ENCODE measurements at regions not wholly inside any gene's neighbourhood (a gene's known extent, or its start where the extent isn't known, plus 50 kb on each side); places are given as distances from the start of the nearest gene placed in this dataset.

DNA sequence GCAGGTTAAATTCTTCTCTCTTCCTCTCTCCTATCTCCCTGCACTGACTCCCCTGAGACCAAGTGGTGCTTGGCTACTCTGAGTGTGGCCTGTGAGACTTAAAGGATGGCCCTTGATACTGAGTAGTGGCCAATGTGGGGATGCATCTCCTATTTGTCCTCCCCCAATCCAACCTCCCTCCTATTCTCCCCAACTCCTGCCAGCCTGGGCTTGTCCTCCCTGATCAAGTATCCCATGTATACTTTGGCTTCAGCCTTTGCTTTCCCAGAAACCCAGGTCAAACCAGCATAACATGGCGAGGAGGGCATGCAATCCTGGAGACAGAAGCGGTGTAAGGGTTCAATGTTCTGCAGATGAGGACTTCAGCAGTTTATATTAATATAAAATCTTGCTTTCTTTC is 77.9 kb upstream of the GRB10 start:
- no peaks in the 10 kb centered on the region for H3K36me3 ChIP-seq (ENCODE audit: insufficient read depth, low read length, poor library complexity, severe bottlenecking)
- peaks cover 22% of the 10 kb centered on the region for H3K9me3 ChIP-seq (ENCODE audit: low read depth, low read length, poor library complexity, severe bottlenecking)
- no TSS peak for BruUV-seq (replicated peaks)
- DNase-seq (ENCODE audit: low spot score), result no peak
- H3K4me1 ChIP-seq (ENCODE audit: insufficient read depth, low read length, poor library complexity, severe bottlenecking), result no peaks in the 10 kb centered on the region
- ChIA-PET POLR2A (ENCODE audit: low non-redundant PET) (no interaction called here), CTCF (no interaction called here)
- no peaks in the 10 kb centered on the region for H3K27me3 ChIP-seq (replicated peaks; ENCODE audit: insufficient read depth, low read depth, low read length, poor library complexity)
- no peak overlapping the region for H3K4me3 ChIP-seq (ENCODE audit: low read depth, low read length, poor library complexity, severe bottlenecking)
- intact Hi-C loops (cut with micrococcal nuclease; ENCODE audit: unreplicated experiment), result no loop called here
- TF ChIP-seq, protein P1, sequence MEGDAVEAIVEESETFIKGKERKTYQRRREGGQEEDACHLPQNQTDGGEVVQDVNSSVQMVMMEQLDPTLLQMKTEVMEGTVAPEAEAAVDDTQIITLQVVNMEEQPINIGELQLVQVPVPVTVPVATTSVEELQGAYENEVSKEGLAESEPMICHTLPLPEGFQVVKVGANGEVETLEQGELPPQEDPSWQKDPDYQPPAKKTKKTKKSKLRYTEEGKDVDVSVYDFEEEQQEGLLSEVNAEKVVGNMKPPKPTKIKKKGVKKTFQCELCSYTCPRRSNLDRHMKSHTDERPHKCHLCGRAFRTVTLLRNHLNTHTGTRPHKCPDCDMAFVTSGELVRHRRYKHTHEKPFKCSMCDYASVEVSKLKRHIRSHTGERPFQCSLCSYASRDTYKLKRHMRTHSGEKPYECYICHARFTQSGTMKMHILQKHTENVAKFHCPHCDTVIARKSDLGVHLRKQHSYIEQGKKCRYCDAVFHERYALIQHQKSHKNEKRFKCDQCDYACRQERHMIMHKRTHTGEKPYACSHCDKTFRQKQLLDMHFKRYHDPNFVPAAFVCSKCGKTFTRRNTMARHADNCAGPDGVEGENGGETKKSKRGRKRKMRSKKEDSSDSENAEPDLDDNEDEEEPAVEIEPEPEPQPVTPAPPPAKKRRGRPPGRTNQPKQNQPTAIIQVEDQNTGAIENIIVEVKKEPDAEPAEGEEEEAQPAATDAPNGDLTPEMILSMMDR (conservative IDR thresholded peaks at IDR 0.05; ENCODE audit: low read depth, low read length), result no peak
- TF ChIP-seq EZH2 (IDR thresholded peaks at IDR 0.05; ENCODE audit: borderline replicate concordance, low read depth, low read length, poor library complexity, severe bottlenecking), result no peak
- H3K27ac ChIP-seq (ENCODE audit: low read depth, low read length, poor library complexity, severe bottlenecking), result no peak overlapping the region

DNA sequence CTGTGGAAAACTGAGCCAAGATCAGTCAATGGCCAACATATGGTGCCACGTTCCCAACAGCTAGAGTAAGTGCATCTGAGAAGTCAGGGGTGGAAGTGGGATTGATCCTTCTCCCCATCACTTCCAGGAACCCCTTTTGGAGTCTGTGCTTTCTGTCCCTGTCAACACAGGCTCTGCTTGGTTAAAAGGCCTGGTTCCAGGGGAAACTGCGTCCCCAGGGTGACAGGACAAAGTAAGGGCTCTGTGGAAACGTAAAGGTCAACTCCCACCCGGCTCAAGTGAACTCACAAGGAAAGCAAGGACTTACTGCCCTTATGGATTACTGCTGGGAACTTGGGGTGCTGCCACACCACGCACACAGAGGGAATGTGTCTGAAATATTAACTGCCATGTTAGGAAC is 77.5 kb upstream of the GRB10 start:
- POLR2A ChIA-PET (ENCODE audit: low non-redundant PET), result no interaction called here
- Histone ChIP-seq H3K9me3 (ENCODE audit: low read depth, low read length, poor library complexity, severe bottlenecking) (peaks cover 22% of the 10 kb centered on the region), H3K27me3 (replicated peaks; ENCODE audit: insufficient read depth, low read depth, low read length, poor library complexity) (no peaks in the 10 kb centered on the region), H3K27ac (ENCODE audit: low read depth, low read length, poor library complexity, severe bottlenecking) (no peak overlapping the region), H3K4me1 (ENCODE audit: insufficient read depth, low read length, poor library complexity, severe bottlenecking) (no peaks in the 10 kb centered on the region), H3K4me3 (ENCODE audit: low read depth, low read length, poor library complexity, severe bottlenecking) (no peak overlapping the region), H3K36me3 (ENCODE audit: insufficient read depth, low read length, poor library complexity, severe bottlenecking) (no peaks in the 10 kb centered on the region)
- DNase-seq (ENCODE audit: low spot score), result no peak
- BruUV-seq (replicated peaks), result no TSS peak
- intact Hi-C loops (cut with micrococcal nuclease; ENCODE audit: unreplicated experiment), result no loop called here
- no peak for TF ChIP-seq EZH2 (IDR thresholded peaks at IDR 0.05; ENCODE audit: borderline replicate concordance, low read depth, low read length, poor library complexity, severe bottlenecking)
- TF ChIP-seq, protein P1 (conservative IDR thresholded peaks at IDR 0.05; ENCODE audit: low read depth, low read length), result no peak
- CTCF ChIA-PET, result no interaction called here

DNA sequence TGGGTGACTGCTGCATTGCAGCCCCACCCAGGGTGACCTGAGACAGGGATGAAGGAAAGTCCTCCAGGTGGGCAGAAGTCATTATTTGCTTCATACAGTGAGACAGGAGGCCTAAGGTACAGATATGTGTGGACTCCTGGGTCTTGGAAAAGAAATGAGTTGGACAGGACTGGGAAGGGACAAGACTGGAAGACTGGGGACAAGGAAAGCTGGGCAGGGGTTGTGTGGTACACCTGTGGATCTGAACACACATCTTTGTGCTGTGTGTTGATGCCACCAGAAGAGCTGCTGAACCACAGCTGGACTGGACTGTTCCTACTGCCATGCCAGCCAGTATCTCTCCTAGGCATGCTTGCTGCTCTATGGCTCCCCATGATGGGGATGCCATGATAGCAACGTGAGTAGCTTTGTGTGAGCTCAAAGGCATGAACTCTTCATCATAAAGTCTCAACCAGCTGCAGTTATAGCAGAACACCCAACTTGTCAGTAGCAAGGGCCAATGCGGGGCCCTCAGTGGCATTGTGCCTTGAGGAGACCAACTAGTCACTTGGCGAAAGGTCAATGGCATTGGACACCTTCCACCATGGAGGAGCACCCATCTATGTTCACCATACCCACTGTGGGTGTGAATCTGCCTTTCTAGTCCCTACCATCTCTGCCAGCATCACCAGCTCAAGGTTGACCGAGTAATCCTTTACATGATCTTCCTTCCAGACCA is 76.0 kb upstream of the GRB10 start:
- DNase-seq (ENCODE audit: low spot score), result no peak
- no TSS peak for BruUV-seq (replicated peaks)
- intact Hi-C loops (cut with micrococcal nuclease; ENCODE audit: unreplicated experiment), result no loop called here

More for the DNA sequence above, 76.0 kb upstream of the GRB10 start:
- H3K4me1 ChIP-seq (ENCODE audit: insufficient read depth, low read length, poor library complexity, severe bottlenecking), result no peaks in the 10 kb centered on the region
- H3K27ac ChIP-seq (ENCODE audit: low read depth, low read length, poor library complexity, severe bottlenecking), result no peak overlapping the region
- peaks cover 31% of the 10 kb centered on the region for H3K9me3 ChIP-seq (ENCODE audit: low read depth, low read length, poor library complexity, severe bottlenecking)
- CTCF ChIA-PET, result no interaction called here
- TF ChIP-seq, protein P1 (conservative IDR thresholded peaks at IDR 0.05; ENCODE audit: low read depth, low read length), result no peak
- no peak for TF ChIP-seq EZH2 (IDR thresholded peaks at IDR 0.05; ENCODE audit: borderline replicate concordance, low read depth, low read length, poor library complexity, severe bottlenecking)
- POLR2A ChIA-PET (ENCODE audit: low non-redundant PET), result no interaction called here
- no peaks in the 10 kb centered on the region for H3K36me3 ChIP-seq (ENCODE audit: insufficient read depth, low read length, poor library complexity, severe bottlenecking)
- no peaks in the 10 kb centered on the region for H3K27me3 ChIP-seq (replicated peaks; ENCODE audit: insufficient read depth, low read depth, low read length, poor library complexity)
- H3K4me3 ChIP-seq (ENCODE audit: low read depth, low read length, poor library complexity, severe bottlenecking), result no peak overlapping the region
